IMR-90 (cell line): ENCODE measurements at regions not wholly inside any gene's neighbourhood (a gene's known extent, or its start where the extent isn't known, plus 50 kb on each side); places are given as distances from the start of the nearest gene placed in this dataset.

Experiments used
- ATAC-seq: fragments of 200-7000 bp; cut with Tn5 transposase; 2 replicates; pipeline ENCODE4 v1.9.1; 2020; ENCODE audit warnings: low read depth, mild to moderate bottlenecking, moderate library complexity
- BruUV-seq: library from RNA; stranded (reverse); fragments of 400-500 nt; replicated peaks from 2 replicates; lab custom pipeline; 2021; lab: Mats Ljungman, UMichigan
- CTCF ChIA-PET: fragments of 300-600 bp; formaldehyde crosslinking; extraction: SDS; loops from one replicate; lab custom pipeline; 2021; ENCODE audit warnings: antibody characterized with exemption; lab: Yijun Ruan, JAX
- POLR2A ChIA-PET: fragments of 300-600 bp; sonication (Branson Sonifier 250); formaldehyde crosslinking; loops from one replicate; lab custom pipeline; 2022; ENCODE audit warnings: antibody characterized with exemption; ENCODE audit not compliant: unreplicated experiment; lab: Charles Lee
- DNase-seq: peaks from one replicate; pipeline ENCODE4 v3.0.0; 2013
- H2AFZ ChIP-seq: replicated peaks from 2 replicates; pipeline ENCODE3; 2013; ENCODE audit warnings: low read length, mild to moderate bottlenecking; ENCODE audit not compliant: poor library complexity
- H2AK5ac ChIP-seq: 2 replicates; pipeline ENCODE4 v1.6.1; 2013; ENCODE audit warnings: low read depth, low read length, inconsistent platforms
- H2AK9ac ChIP-seq: replicated peaks from 2 replicates; pipeline ENCODE3; 2013; ENCODE audit warnings: mild to moderate bottlenecking, low read depth, low read length, moderate library complexity; ENCODE audit not compliant: poor library complexity
- H2BK120ac ChIP-seq: 2 replicates; pipeline ENCODE4 v1.6.1; 2013; ENCODE audit warnings: low read depth, low read length, inconsistent platforms
- H2BK15ac ChIP-seq: 3 replicates; pipeline ENCODE4 v1.6.1; 2013; ENCODE audit warnings: low read depth, low read length, inconsistent platforms
- H2BK20ac ChIP-seq: 2 replicates; pipeline ENCODE4 v1.6.1; 2013; ENCODE audit warnings: low read depth, mild to moderate bottlenecking, inconsistent platforms, low read length, moderate library complexity
- H2BK5ac ChIP-seq: 2 replicates; pipeline ENCODE4 v1.6.1; 2013; ENCODE audit warnings: mild to moderate bottlenecking, low read depth, low read length, inconsistent platforms; ENCODE audit not compliant: poor library complexity, severe bottlenecking
- H3K14ac ChIP-seq: replicated peaks from 2 replicates; pipeline ENCODE4 v1.6.1; 2013; ENCODE audit warnings: low read depth, low read length, inconsistent platforms
- H3K18ac ChIP-seq: 2 replicates; pipeline ENCODE4 v1.6.1; 2013; ENCODE audit warnings: low read depth, low read length, control low read depth
- H3K23ac ChIP-seq: 2 replicates; pipeline ENCODE4 v1.6.1; 2013; ENCODE audit warnings: low read depth, low read length, inconsistent platforms
- H3K27ac ChIP-seq: 2 replicates; pipeline ENCODE4 v1.5.1; 2013; ENCODE audit warnings: mild to moderate bottlenecking, control low read depth, low read length; ENCODE audit not compliant: insufficient read depth
- H3K27me3 ChIP-seq: 2 replicates; pipeline ENCODE4 v1.6.1; 2013; ENCODE audit warnings: low read length; ENCODE audit not compliant: control insufficient read depth, insufficient read depth
- H3K36me3 ChIP-seq: 2 replicates; pipeline ENCODE4 v1.6.1; 2013; ENCODE audit warnings: low read length, mixed read lengths; ENCODE audit not compliant: control insufficient read depth, insufficient read depth
- H3K4ac ChIP-seq: 2 replicates; pipeline ENCODE4 v1.6.1; 2013; ENCODE audit warnings: low read depth, low read length, inconsistent platforms
- H3K4me1 ChIP-seq: 2 replicates; pipeline ENCODE4 v1.6.1; 2013; ENCODE audit warnings: low read length, mixed read lengths; ENCODE audit not compliant: control insufficient read depth, insufficient read depth
- H3K4me2 ChIP-seq: 2 replicates; pipeline ENCODE4 v1.6.1; 2013; ENCODE audit warnings: low read depth, mild to moderate bottlenecking, control low read depth, low read length, moderate library complexity
- H3K4me3 ChIP-seq: 2 replicates; pipeline ENCODE4 v1.5.1; 2013; ENCODE audit warnings: low read depth, mild to moderate bottlenecking, control low read depth, low read length, moderate library complexity; ENCODE audit not compliant: insufficient read depth
- H3K56ac ChIP-seq: 2 replicates; pipeline ENCODE4 v1.6.1; 2013; ENCODE audit warnings: low read length, inconsistent platforms; ENCODE audit not compliant: insufficient read depth; ENCODE audit errors: extremely low read depth
- H3K79me1 ChIP-seq, 2 experiments: 2 replicates each; pipeline ENCODE4 v1.6.1; 2013; ENCODE audit warnings: low read length in 2 of 2, inconsistent platforms in 1 of 2, low read depth in 1 of 2
- H3K9ac ChIP-seq: 2 replicates; pipeline ENCODE4 v1.6.1; 2013; ENCODE audit warnings: low read depth, low read length, control low read depth
- H3K9me1 ChIP-seq: 2 replicates; pipeline ENCODE4 v1.6.1; 2013; ENCODE audit warnings: low read length, inconsistent platforms; ENCODE audit not compliant: insufficient read depth
- H3K9me3 ChIP-seq: 2 replicates; pipeline ENCODE4 v1.6.1; 2013; ENCODE audit warnings: low read length; ENCODE audit not compliant: control insufficient read depth, insufficient read depth
- H4K20me1 ChIP-seq: 2 replicates; pipeline ENCODE4 v1.6.1; 2013; ENCODE audit warnings: low read length, inconsistent platforms; ENCODE audit not compliant: insufficient read depth
- H4K5ac ChIP-seq: 2 replicates; pipeline ENCODE4 v1.6.1; 2013; ENCODE audit warnings: mild to moderate bottlenecking, low read depth, low read length, control low read depth
- H4K8ac ChIP-seq, 2 experiments: 2 replicates each; pipeline ENCODE4 v1.6.1; 2013; ENCODE audit warnings: low read depth in 2 of 2, low read length in 2 of 2, control low read depth in 1 of 2, inconsistent platforms in 1 of 2
- H4K91ac ChIP-seq: 2 replicates; pipeline ENCODE4 v1.6.1; 2013; ENCODE audit warnings: low read depth, low read length, inconsistent platforms; ENCODE audit not compliant: insufficient read depth
- BHLHE40 ChIP-seq: fragments of 150-350 bp; IDR thresholded peaks from 2 replicates; pipeline ENCODE4 v1.6.1; 2016; ENCODE audit warnings: mild to moderate bottlenecking, low read depth, low read length
- CHD1 ChIP-seq: IDR thresholded peaks from 2 replicates; pipeline ENCODE4 v1.6.1; 2012; ENCODE audit warnings: low read depth, low read length, improper control_type of control experiment
- MAFK ChIP-seq: IDR thresholded peaks from 2 replicates; pipeline ENCODE4 v1.6.1; 2012; ENCODE audit warnings: low read depth, low read length, improper control_type of control experiment
- MAZ ChIP-seq: IDR thresholded peaks from 2 replicates; pipeline ENCODE4 v1.6.1; 2012; ENCODE audit warnings: low read depth, mild to moderate bottlenecking, low read length, improper control_type of control experiment, moderate library complexity, borderline replicate concordance
- MXI1 ChIP-seq: IDR thresholded peaks from 2 replicates; pipeline ENCODE4 v1.6.1; 2012; ENCODE audit warnings: low read depth, mild to moderate bottlenecking, low read length, moderate library complexity, borderline replicate concordance
- RAD21 ChIP-seq: IDR thresholded peaks from 2 replicates; pipeline ENCODE4 v1.6.1; 2012; ENCODE audit warnings: low read length, improper control_type of control experiment
- RFX5 ChIP-seq: IDR thresholded peaks from 2 replicates; pipeline ENCODE4 v1.8.0; 2012; ENCODE audit warnings: low read depth, mild to moderate bottlenecking, low read length, moderate library complexity
- SMC3 ChIP-seq: fragments of 150-350 bp; IDR thresholded peaks from 2 replicates; pipeline ENCODE4 v1.6.1; 2016; ENCODE audit warnings: low read depth, mild to moderate bottlenecking, antibody characterized with exemption, low read length, moderate library complexity
- whole genome bisulfite sequencing, 2 experiments: methylation state at CpG; one replicate each; pipeline versions ENCODE4 v1.1.5 to v1.1.7; 2013; ENCODE audit warnings: missing lambda C conversion rate in 2 of 2; ENCODE audit not compliant: insufficient read length in 1 of 2; ENCODE audit errors: extremely low coverage in 2 of 2; 5-methylcytosine and 5-hydroxymethylcytosine counted together
- dilution Hi-C: fragments of 300-500 bp; cut with HindIII; formaldehyde crosslinking; loops from one replicate; pipeline ENCODE4 v1.14.3; 2018; ENCODE audit warnings: low sequenced_read_pairs; ENCODE audit not compliant: unreplicated experiment
- in situ Hi-C: fragments of 300-500 bp; cut with MboI; formaldehyde crosslinking; loops from 3 replicates; pipeline ENCODE4 v1.14.3; 2019; ENCODE audit warnings: low sequenced_read_pairs, inconsistent platforms, mixed read lengths
- intact Hi-C: fragments of 100-400 bp; cut with micrococcal nuclease; formaldehyde crosslinking; loops from 2 replicates; pipeline ENCODE4 v1.10.0; 2022
- TF ChIP-seq, protein P1 (sequence below): fragments of 150-350 bp; IDR thresholded peaks from 2 replicates; pipeline ENCODE4 v1.6.1; 2016; ENCODE audit warnings: low read depth, mild to moderate bottlenecking, low read length, moderate library complexity, borderline replicate concordance
- TF ChIP-seq, protein P2 (sequence below): fragments of 150-350 bp; IDR thresholded peaks from 2 replicates; pipeline ENCODE4 v1.6.1; 2017; ENCODE audit warnings: mild to moderate bottlenecking, antibody characterized with exemption, low read length, low read depth

DNA sequence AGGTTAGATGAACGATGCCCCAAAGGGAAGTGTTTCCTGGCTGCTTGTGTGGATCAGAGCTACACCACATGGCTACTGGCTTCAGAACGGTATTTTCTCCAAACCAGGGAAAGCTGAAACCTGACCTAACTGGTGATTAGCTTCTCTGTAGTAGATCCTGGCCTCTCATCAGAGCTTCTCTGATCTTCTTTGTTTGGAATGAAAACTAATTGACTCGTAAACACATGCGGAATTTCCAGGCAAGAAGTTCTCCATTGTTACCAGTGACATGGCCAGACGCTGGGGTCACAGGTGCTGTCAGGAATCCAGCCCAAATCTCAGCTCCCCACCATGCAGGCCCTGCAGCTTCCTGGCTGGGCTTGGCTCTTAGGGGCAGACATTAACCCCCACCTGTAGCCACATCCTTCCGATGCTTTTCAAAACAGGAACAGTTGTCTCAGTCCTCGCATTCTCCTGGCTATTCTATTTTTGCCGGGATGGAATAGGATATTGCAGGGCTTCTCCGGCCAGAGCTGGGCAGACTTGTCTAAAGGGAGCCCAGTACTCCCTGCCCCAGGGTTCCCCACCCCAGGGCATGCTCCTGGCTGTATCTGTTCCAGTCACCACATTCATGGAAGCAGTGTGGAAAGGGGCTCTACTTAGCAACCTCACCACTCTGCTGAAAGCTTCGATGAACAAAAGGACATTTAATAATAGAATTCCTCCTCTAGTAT lies 305.4 kb upstream of the F9 start:
- no peak overlapping the region for H4K5ac ChIP-seq
- H3K14ac ChIP-seq: no peak overlapping the region
- no peak overlapping the region for H3K56ac ChIP-seq
- ATAC-seq (no peak), DNase-seq (no peak)
- 33% methylated on average over 2 of the region's 10 CpGs; no CpG with 5 or more reads in 1 of the 2 experiments for WGBS, 2 experiments
- no peak overlapping the region for H2BK5ac ChIP-seq
- H4K20me1 ChIP-seq: no peaks in the 10 kb centered on the region
- CTCF ChIA-PET: no interaction called here
- intact Hi-C loops (no loop called here), in situ Hi-C loops (no loop called here), dilution Hi-C loops (no loop called here)
- no peak overlapping the region for H4K8ac ChIP-seq
- H3K27me3 ChIP-seq: no peaks in the 10 kb centered on the region
- no peak overlapping the region for H2BK120ac ChIP-seq
- H2BK15ac ChIP-seq: no peak overlapping the region
- no peak overlapping the region for H3K9ac ChIP-seq
- no peak overlapping the region for H3K23ac ChIP-seq
- no peaks in the 10 kb centered on the region for H3K9me3 ChIP-seq
- H3K4me3 ChIP-seq: no peak overlapping the region
- TF ChIP-seq CHD1 (no peak), MXI1 (no peak), MAFK (no peak), MAZ (no peak), SMC3 (no peak), RFX5 (no peak), RAD21 (no peak), BHLHE40 (no peak)
- TF ChIP-seq, protein P1, sequence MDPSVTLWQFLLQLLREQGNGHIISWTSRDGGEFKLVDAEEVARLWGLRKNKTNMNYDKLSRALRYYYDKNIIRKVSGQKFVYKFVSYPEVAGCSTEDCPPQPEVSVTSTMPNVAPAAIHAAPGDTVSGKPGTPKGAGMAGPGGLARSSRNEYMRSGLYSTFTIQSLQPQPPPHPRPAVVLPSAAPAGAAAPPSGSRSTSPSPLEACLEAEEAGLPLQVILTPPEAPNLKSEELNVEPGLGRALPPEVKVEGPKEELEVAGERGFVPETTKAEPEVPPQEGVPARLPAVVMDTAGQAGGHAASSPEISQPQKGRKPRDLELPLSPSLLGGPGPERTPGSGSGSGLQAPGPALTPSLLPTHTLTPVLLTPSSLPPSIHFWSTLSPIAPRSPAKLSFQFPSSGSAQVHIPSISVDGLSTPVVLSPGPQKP: no peak
- TF ChIP-seq, protein P2, sequence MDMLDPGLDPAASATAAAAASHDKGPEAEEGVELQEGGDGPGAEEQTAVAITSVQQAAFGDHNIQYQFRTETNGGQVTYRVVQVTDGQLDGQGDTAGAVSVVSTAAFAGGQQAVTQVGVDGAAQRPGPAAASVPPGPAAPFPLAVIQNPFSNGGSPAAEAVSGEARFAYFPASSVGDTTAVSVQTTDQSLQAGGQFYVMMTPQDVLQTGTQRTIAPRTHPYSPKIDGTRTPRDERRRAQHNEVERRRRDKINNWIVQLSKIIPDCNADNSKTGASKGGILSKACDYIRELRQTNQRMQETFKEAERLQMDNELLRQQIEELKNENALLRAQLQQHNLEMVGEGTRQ: no peak
- H3K4me1 ChIP-seq: no peaks in the 10 kb centered on the region
- BruUV-seq: no TSS peak
- H2AK9ac ChIP-seq: no peak overlapping the region
- H3K79me1 ChIP-seq: no peaks in the 10 kb centered on the region
- no peaks in the 10 kb centered on the region for H3K9me1 ChIP-seq
- no peak overlapping the region for H3K27ac ChIP-seq
- no peaks in the 10 kb centered on the region for H3K36me3 ChIP-seq
- no peak overlapping the region for H4K91ac ChIP-seq
- no peak overlapping the region for H3K18ac ChIP-seq
- no peak overlapping the region for H3K4ac ChIP-seq
- no peak overlapping the region for H2AK5ac ChIP-seq
- no peak overlapping the region for H3K4me2 ChIP-seq
- POLR2A ChIA-PET: no interaction called here
- no peak overlapping the region for H2AFZ ChIP-seq
- H2BK20ac ChIP-seq: no peak overlapping the region
